ENCODE measurements at regions not wholly inside any gene's neighbourhood (a gene's known extent, or its start where the extent isn't known, plus 50 kb on each side); places are given as distances from the start of the nearest gene placed in this dataset.

DNA sequence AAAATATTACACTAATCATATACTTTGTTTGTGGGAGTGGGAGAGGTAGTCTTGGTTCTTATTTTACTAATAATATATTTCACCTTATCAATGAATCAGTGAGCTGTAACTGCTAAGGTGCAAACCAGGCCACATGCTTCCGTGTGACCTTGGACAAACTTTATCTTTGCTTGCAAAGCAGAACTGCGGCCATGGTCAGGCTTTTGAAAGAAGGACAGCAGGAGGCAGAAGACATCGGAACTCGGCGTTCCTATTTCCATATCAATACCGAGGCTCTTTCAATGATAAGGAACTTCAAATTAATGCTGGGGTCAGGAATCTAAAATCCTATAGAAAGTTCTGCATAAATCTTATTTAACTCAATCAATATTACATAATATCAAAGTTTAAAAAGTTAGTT lies 491.9 kb upstream of the PFKP start:
- TF ChIP-seq CTCF (IDR thresholded peaks at IDR 0.05; ENCODE audit: borderline replicate concordance, extremely low read depth, low read length, poor library complexity, severe bottlenecking) (no peak), EZH2 (IDR thresholded peaks at IDR 0.05; ENCODE audit: borderline replicate concordance, low read depth, low read length, severe bottlenecking) (no peak)

Data from DND-41 (cell line).